Activated CD4-positive, alpha-beta T cell treated with anti-CD3 and anti-CD28 coated beads for 4 hours (primary cell): ENCODE measurements at regions not wholly inside any gene's neighbourhood (a gene's known extent, or its start where the extent isn't known, plus 50 kb on each side); places are given as distances from the start of the nearest gene placed in this dataset.

ENCODE experiments used
- DNase-seq, 2 donors: peaks; one replicate each; pipeline ENCODE4 v3.0.0-alpha.2; 2020

DNA sequence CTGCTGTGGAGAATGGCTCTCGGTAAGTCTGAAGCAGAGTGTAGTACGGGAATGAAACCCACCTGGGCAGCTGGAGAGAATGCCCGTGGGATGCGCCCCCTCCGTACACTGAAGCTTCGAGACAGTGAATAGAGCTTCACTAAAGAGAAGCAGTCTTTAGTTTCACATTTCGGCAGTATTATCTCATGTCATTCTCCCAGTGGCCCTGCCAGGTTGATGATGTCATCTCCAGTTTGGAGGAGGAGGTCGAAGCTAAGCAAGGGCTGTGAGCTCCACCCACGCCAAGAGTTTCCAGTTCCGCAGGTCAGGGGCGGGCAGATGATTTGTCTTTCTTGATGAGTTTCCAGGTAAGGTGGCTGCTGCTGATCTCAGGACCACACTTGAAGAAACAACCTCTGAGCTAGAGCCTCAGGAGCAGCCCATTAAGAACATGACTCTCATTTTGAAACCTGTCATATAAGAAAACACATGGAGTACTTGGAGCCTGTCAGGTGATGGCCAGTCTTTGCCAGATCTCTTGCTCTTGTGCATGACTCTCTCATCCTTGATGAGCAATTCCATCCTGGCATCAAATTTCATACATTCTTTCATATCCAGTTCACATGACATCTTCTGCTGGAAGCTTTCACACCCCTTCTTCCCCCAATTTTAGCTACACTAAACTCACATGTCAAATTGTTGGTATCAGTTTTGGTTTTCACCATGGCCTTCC is 475.0 kb downstream of the RNF144A start:
- DNase-seq, result no peak

DNA sequence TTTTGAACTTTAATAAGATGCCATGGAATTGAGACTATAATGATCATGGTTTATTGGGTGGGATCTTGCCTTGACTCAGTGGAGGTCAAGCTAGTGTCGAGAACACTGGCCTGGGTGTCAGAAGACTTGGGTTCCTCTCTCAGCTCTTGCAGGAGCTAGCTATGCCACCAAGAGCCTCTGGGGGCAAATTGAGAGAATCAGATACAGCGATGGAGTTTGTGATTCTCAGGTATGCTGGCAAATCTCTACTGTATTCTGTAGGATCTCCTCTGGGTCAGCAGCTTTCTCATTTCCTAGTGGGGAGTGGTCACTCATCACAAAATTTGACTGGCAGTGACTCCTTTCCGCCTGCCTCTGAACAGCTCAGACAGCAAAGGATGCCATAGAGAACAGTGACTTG is 477.0 kb downstream of the RNF144A start:
- no peak for DNase-seq

DNA sequence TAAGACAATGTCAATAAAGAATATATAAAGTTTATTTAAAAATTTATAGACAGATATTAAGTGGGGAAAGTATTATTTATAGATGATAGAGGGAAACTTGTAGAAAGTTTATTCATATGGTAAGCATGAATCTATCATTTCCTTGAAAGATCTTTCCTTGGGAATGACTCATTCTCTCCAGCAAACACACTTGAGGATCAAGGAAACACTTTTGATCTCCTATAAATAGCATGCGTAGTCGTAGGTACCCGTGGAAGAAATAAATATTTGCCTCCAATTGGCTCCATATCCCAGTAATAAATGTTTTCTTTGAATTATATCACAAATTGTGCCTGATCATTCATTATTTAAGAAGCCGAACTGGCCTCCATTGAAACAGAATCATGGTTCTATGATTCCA is 483.4 kb downstream of the RNF144A start:
- DNase-seq, result no peak

DNA sequence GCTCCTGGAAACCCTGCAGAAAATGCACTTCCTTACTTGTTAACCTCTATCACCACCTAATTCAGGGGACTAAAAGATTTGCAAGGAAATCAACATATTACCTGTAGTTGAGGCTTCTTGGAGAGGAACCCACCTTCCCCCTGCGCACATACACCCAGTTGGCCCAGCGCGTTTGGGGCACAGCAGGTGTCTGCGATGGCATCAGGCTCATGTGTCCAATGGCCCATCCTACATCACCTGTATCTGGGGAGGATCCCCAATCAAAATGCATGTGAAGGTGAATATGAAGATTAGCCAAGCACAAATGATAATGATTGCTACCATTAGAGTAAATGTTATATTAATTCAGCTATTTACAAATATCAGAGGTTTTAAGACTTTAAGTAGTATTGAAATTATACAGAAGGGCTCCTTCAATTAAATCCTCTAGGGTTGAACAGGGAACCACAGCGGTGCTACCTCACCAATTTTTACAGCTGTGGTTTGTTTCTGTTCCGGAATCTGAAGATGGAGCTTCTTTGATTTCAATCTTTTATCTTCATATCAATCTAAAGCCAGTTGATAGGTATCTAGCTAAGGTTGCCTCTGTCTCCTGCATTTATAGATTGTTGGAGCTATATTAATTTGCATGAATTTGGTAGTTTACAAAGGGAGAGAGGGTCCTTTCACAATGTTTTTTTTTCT is 486.0 kb downstream of the RNF144A start:
- DNase-seq, result no peak

DNA sequence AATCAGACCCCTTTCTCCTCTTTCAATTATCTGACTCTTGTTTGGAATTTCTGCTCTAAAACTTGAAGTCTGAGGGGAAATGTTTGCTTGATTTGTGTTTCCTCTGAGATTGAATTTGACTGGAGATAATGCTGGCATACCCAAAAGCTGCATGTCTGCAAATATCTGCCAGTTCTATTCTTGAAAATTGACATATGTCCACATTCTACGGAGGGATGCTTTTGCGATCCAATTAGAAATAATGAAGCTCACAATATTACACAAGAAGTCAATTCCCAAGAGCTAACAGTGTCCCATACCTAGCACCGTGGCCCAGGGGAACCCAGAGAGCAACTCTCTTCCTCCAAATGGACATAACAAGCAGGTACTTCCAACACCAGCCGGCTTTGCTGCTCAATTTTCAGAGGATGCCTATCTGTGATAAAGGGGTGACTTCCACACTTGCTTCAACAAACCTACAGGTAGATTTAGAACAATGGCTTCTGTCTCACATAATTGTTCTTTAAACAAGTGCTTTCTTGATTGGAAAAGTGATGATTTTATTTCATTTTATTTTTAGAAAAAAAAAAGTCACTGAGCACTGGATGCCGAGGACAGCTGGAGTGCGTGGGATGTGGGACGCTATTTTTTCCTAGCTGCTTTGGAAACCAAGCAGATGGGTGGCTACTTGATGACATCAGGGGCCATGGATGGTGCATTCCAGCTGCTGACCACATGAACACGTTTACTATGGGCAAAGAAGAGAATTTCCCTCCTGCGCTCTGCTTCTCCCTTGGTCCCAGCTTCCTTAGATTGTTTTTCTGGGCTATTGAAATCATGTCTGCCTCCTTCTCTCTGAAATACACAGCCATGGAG is 488.9 kb downstream of the RNF144A start:
- no peak for DNase-seq

DNA sequence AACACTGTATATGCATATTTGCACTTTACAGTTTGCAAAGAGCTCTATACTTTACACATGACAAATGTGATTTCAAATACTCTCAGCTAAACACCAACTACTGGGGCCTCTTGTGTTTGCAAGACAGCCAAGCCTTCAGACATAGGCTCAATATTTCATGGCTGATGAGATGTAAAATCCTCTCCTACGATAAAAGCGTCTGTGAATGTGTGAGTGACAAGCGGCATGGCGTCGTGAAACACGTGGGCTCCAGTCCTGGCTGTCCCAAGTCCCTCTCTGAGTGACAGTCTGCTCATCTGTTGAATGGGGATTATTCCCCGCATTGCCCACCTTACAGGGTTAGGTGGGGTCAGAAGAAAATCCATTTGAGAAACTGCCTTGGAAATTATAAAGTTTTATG is 489.8 kb downstream of the RNF144A start:
- no peak for DNase-seq

DNA sequence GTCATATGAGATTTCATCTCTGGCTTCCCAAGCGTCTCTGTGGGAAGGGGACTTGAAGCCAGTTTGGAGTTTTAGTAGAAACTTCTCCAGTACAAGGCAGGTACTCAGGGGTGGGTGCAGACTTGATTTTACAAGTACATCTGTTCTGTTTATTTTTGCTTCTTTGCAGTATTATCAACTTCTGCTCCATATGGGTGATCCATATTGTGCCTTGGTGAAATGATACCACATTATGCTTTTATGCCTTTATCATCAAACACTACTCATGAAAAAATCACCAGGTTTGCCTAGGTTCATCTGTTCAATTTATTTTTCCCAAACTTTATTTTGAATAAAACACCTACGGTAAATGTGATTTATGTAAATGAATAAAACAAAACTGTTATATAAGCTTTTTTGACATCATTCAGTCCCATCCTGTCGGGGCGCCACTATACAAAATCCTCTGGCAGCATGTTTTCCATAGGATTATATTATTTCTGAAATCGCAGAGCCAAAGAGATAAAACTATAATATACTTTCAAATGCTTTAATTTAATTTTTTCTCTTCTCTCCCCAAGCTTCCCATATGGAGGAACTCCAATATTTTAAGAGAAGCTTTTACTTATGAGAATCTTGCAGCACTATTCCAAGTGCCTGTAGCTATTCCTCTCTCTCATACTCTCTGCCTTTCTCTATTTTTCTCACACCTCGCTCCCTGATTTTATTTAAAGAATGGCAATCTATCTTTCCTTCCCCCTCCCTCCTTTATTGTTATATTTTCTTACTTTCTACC is 490.9 kb downstream of the RNF144A start:
- DNase-seq, result no peak

DNA sequence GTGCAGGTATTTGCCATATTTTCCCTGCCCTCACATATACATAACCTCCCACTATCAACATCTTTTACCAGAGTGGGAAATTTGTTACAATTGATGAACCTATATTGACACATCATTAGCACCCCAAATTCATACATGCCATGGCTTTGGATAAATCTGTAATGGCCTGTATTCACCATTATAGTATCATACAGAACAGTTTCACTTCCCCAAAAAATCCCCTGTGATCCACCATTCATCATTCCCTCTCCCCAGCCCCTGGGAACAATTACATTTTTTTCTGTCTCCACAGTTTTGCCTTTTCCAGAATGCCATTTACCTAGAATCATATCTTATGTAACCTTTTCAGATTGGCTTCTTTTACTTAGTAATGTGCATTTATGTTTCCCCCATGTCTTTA is 494.5 kb downstream of the RNF144A start:
- DNase-seq, result no peak

DNA sequence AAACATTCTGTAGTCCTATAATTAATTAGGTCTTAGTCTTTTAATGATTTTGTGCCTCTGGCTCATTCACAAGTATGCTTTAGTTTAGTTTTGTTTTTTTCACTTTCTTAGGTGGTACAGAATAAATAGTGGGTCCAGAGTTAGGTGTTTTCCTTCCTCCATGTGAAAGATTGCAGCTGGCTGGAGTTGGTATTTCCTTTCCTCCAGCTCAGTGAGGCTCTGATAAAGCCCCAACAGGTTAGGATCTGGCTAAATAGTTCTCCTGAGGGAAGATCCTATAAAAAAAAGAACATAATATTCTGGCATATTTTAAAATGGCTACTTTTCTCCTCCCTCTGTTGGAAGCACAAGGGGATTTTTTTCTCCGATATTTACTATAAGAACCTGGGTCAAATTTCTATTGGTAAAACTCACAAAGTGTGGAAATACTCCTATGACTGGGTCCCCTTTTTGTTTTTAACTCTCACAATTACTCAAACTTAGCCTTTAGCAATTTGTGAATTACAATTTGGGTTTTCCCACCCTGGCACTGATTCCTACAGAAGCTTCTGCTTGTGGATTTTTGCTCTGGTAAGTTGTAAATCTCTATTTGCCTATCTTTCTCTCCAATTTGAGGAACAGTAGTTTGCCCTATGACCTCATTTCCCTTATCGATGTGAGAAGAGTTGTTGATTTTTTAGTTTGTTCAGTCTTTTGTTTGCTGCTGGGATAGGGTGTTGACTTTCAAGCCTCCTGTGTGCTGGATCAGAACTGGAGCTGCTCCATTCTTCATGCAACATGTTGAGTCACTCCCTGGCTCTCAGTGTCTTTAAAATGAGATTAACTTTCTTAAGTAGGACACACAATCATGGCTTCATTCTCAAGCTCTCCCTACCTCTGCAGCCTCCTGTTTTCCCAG is 500.9 kb downstream of the RNF144A start:
- DNase-seq, result no peak

DNA sequence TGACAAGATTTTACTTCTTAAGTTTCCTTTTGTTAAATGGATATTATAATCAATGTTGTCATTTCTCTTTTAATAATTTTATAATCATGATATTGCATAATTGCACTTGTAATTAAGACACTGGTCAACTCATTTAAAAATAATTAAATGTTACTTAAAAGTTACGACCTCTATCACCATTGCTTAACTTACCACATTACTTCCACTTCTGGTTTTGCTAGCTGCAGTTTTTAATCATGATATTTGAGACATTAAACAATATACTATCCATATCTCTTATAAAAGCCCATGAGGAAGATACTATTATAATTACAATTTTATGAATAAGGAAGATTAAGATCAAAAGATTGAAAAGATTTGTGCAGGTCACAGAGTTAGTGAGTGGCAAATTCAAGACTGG is 502.0 kb downstream of the RNF144A start:
- no peak for DNase-seq

DNA sequence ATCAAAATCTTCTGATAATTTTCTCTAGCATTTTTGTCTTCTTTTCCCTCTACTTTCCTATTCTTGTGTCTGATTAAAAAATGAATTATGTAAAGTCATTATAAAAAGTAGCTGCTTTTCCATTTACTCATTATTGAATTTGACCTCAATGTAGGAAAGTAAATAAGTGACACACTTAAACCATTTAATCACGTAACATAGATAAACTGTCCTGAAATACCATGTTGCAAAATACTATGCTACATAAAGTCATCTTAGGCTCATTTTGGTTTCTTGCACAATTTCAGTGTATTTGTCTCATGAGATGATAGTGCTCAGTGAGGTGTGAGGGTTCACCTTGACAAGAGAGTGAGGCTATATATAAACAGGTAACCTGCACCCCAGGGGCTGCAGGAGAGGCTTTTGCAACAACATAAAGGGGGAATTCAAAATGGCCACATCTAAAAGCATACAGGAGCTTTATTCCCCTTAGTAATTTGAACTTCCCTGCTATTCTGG is 502.7 kb downstream of the RNF144A start:
- no peak for DNase-seq

DNA sequence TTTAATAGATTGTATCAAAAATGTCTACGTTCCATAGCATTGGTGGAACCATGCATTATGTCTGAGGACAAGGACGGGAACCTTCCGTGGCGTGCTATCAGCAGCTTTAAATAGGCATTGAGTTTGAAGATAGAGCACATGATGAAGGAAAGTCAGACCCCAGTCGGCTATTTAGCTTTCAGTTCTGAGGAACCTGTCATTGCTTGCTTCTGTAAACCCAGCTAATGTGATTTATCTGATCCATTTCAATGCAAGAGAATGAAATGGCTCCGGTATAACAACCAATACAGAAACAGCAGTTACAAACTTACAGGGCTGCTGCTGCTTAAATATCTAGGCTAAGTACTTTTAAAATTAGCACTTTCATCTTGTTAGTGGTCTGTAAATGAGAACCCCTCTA is 503.3 kb downstream of the RNF144A start:
- no peak for DNase-seq

DNA sequence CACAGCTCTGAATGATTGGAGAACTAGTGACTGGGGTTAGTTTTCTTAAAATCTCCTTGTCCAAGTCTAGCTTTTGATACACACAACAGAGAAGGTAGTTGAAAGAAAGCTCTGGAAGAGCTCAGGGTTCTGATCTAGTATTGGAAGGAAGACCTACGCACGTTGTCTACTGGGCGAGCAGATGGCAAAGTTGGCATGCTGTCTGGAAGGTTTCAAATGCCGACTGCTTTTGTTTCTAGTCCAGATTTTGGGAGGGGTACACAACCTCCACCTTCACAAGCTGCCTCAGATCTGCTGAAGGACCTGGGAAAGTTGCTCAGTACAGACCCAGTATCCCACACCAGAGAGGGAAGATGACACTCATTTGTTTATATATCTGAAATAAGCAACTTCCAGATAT is 507.3 kb downstream of the RNF144A start:
- no peak for DNase-seq

DNA sequence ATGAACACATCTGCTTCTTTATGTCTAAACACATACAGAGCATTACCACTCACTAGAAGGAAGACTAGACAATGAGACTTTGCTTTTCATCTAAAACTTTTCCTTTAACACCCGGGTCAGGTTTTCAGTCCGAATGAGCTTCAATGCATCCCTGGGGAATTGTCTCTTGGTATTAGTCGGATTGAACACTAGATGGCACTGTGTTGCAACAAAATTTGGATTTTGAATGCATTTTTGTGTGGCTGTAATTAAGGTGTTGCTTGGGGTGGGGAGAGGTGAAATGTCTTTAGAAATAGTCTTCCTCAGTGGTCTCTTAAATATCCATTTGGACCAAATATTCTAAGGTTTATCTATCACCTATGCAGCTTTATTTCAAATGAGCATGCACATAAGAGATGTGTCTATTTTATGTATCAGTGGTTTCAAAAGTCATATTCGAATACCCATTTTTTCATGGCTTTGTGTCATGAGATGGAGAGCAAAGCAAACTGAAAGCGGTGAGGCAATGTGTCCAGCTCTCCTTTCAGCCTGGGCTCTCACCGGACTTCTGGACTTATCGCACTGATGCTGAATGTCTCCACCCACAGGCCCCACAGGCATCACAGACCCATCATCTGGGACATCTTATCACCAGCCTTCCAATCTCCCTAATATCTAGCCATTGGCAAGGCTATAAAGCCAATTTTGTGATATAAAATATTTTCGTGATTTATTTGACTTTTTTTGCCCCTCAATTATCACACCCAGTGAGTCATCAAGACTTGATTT is 510.3 kb downstream of the RNF144A start:
- peak; percentile 21 to 48 for DNase-seq

DNA sequence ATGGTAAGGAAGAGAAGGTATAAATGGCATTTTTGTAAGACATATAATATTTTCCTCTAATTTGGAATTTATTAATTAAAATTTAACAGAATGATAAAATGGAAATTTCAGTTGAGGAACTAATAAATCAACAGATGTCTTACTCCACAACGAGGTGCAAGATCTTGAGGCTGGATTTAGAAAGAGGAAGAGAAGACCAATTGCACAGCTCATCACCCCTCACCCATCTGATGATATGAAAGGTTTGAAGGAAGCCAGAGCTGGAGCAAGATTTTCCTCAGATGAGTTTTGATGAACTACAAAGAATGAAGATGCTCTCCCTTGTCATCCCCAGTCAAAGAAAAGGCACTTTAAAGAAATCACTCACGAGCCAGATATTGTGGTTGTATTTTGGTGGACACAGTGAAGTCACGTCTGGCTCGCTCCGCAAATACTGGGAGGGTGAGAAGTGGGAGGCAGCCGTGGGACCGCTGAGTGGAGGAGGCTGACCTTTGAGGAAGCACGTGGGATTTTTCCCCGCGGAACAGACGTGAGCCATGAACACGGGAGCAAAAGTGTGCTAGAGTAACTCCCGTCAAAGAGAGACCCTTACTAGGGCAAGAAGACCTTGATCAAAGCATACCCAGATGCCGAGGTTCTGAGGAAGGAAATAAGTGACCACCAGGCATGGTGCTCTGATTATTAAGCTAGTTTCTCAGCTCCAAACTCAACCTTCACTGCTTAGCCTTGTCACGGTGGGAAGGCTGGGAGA is 511.4 kb downstream of the RNF144A start:
- no peak for DNase-seq

DNA sequence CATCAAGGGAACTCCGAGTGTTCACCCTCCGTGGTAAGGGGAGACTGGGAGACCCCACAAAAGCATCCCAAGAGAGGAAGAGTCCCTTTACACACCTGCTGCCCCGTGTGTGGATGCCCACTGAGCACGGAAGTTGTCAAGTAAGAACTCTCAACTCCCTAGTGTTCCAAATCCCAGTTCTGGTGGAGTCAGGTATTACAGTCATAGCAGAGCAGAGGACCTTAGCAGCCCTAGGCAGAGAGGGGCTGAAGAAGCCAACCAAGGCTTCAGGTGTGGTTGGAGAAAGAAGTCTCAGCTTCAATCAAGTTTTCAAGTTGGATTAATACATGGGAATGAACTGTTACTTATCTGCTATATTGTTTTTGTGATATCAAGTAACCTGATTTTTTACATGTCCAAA is 512.5 kb downstream of the RNF144A start:
- DNase-seq, result no peak

DNA sequence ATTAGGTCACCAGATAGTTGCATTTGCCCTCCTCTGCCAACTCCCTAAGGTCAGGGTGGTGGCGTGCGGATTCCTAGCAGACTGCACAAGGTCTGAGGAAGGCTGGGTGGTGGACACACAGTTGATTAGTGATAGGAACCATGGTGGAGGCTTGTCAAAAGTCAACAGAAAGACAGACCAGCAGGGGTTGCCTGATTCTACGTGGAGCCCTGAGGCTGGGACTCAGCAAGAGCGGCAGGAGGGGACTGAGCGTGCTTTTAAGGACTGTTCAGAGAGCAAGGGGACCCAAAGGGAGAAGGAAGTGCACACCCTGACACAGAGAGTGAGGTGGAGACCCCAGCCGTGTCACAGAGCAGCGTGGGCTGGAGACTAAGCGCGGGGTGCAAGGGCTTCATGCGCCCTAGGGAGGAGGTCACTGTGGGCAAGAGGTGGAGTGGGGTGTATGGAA is 513.2 kb downstream of the RNF144A start:
- DNase-seq, result no peak

DNA sequence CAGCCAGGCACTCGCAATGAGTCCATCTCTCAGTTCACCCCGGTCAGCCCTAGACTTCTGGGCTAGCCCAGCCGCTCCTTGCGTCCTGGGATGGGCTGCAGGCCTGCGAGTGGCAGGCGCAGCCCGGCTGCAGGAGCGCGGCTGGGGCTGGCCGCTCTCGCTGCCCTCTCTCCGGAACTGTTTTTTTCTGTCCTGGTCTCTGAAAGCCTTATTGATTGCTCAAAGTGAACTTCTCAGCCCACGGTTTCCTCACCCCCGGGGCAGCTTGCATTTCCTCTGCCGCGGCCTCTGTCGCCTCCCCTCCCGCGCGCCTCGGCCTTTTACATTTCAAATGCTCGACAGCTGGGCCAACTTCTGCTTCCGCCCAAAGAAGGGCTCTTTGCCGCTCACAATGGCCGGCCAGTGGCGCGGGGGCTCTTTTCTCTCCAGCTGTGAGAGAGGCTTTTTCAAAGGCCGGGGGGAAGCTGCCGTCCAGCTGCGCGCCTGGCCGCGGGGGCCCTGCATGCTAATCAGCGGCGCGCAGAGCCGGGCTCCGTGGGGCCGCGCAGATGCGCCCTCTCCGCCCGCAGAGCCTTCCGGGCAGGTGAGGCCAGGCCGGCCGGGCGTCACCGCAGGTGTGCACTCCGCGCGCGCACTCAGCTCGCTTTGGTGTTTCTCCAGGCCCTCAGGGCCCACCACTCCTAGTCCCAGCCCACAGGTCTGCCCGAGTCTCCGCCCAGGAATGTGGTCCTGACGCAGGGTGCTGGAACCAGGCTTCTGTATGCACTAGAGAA is 513.8 kb downstream of the RNF144A start:
- DNase-seq, result peak in 1 of 2 donors; percentile 35

DNA sequence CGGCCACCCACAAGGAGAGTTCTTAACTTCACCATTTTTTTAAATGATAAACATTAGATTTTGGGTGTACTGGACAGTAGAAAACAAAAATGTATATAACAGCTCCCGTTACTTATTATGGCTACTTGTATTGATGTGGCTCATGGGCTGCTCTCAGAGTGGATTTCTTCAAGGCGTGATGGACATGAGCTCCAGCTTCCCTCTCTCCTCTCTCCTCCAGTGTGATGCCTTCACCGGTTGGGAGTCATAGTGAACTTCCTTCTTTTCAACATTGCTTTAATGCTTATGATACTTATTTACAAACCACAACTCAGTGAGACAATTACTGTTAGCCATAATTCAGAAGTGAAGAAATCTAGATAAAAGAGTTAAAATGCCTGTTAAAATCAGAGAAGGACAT is 515.2 kb downstream of the RNF144A start:
- DNase-seq, result no peak
